Lung (tissue), 11 donors: ENCODE measurements at regions not wholly inside any gene's neighbourhood (a gene's known extent, or its start where the extent isn't known, plus 50 kb on each side); places are given as distances from the start of the nearest gene placed in this dataset.
A peak's percentile ranks its signal among the peaks of the same experiment; 100 is the strongest.

Source experiments
- ATAC-seq: fragments of 200-7000 bp; cut with Tn5 transposase; one replicate; pipeline ENCODE4 v1.9.1; 2020; ENCODE audit warnings: moderate number of reproducible peaks; ENCODE audit not compliant: insufficient read depth, low FRiP score
- DNase-seq, 3 donors: peaks; one replicate each; pipeline ENCODE4 v3.0.0-alpha.2; 2013 to 2017
- H3K27ac ChIP-seq, 2 donors: one replicate each; pipeline ENCODE4 v1.5.1; 2013; ENCODE audit warnings: mild to moderate bottlenecking in 2 of 2, moderate library complexity in 2 of 2, control low read depth in 1 of 2, inconsistent platforms in 1 of 2, low read depth in 1 of 2, low read length in 1 of 2
- H3K27me3 ChIP-seq, 3 donors: one replicate each; pipeline ENCODE4 v1.5.1; 2013; ENCODE audit warnings: low read length in 2 of 3; ENCODE audit not compliant: control insufficient read depth in 3 of 3, insufficient read depth in 3 of 3
- H3K36me3 ChIP-seq, 4 donors: one replicate each; pipeline ENCODE4 v1.5.1; 2013; ENCODE audit warnings: low read length in 4 of 4, mild to moderate bottlenecking in 1 of 4, moderate library complexity in 1 of 4; ENCODE audit not compliant: control insufficient read depth in 4 of 4, insufficient read depth in 4 of 4
- H3K4me1 ChIP-seq, 5 donors: one replicate each; pipeline ENCODE4 v1.5.1; 2013; ENCODE audit warnings: low read length in 5 of 5, mild to moderate bottlenecking in 2 of 5, moderate library complexity in 1 of 5; ENCODE audit not compliant: control insufficient read depth in 5 of 5, insufficient read depth in 5 of 5
- H3K4me3 ChIP-seq: one replicate; pipeline ENCODE4 v1.5.1; 2013; ENCODE audit warnings: mild to moderate bottlenecking, control low read depth, moderate library complexity
- H3K9ac ChIP-seq, 2 donors: one replicate each; pipeline ENCODE4 v1.5.1; 2013; ENCODE audit warnings: low read length in 2 of 2, control low read depth in 1 of 2; ENCODE audit not compliant: insufficient read depth in 1 of 2
- H3K9me3 ChIP-seq, 4 donors: one replicate each; pipeline ENCODE4 v1.5.1; 2013; ENCODE audit warnings: low read length in 3 of 4, mild to moderate bottlenecking in 1 of 4, moderate library complexity in 1 of 4; ENCODE audit not compliant: control insufficient read depth in 4 of 4, insufficient read depth in 3 of 4
- WGBS, 2 donors: extraction: QIAGEN DNeasy Blood & Tissue Kit; methylation state at CpG; one replicate each; pipeline ENCODE4 v1.1.7; 2013; 5-methylcytosine and 5-hydroxymethylcytosine counted together
- TF ChIP-seq, protein P1 (sequence below): IDR thresholded peaks from 2 replicates; pipeline ENCODE4 v1.5.1; 2012; ENCODE audit warnings: mild to moderate bottlenecking; ENCODE audit errors: control extremely low read depth, extremely low read depth
- donor health status: control.
- donor health status: control.
- donor health status: Bipolar disorder and iron deficiency.
- donor health status: healthy.
- donor health status: DM: yes; HTN: yes; CAD: no.

DNA sequence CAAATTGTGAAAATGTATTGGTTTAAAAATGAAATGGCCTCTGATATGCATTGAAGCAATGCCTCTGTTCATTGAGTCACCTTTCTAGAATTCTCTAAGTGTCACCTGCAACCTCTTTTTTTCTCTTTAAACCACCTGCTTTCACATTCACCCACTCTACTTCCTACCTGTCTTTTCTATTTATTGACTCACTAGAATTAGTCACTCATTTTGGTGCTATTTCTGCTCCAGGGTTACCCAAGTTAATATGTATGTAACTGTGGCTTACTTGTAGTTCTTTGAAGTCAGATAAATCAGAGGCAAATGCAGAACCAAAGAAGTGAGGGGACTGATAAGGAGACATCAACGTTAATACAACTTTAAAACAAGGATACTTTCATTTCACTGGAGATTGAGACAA is 674.7 kb downstream of the CCSER2 start:
- TF ChIP-seq, protein P1, sequence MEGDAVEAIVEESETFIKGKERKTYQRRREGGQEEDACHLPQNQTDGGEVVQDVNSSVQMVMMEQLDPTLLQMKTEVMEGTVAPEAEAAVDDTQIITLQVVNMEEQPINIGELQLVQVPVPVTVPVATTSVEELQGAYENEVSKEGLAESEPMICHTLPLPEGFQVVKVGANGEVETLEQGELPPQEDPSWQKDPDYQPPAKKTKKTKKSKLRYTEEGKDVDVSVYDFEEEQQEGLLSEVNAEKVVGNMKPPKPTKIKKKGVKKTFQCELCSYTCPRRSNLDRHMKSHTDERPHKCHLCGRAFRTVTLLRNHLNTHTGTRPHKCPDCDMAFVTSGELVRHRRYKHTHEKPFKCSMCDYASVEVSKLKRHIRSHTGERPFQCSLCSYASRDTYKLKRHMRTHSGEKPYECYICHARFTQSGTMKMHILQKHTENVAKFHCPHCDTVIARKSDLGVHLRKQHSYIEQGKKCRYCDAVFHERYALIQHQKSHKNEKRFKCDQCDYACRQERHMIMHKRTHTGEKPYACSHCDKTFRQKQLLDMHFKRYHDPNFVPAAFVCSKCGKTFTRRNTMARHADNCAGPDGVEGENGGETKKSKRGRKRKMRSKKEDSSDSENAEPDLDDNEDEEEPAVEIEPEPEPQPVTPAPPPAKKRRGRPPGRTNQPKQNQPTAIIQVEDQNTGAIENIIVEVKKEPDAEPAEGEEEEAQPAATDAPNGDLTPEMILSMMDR, result no peak
- WGBS, 2 donors, result 47 to 68% methylated on average over 1 of the region's 1 CpG
- H3K9me3 ChIP-seq, result peaks cover 0 to 3% (median 0%) of the 10 kb centered on the region in 4 donors
- ATAC-seq (no peak), DNase-seq (peak in 1 of 3 donors; percentile 2)
- no peaks in the 10 kb centered on the region for H3K27me3 ChIP-seq
- H3K27ac ChIP-seq, result no peak overlapping the region
- H3K4me1 ChIP-seq, result no peaks in the 10 kb centered on the region
- H3K9ac ChIP-seq, result no peak overlapping the region
- H3K4me3 ChIP-seq, result no peak overlapping the region
- H3K36me3 ChIP-seq, result no peaks in the 10 kb centered on the region

DNA sequence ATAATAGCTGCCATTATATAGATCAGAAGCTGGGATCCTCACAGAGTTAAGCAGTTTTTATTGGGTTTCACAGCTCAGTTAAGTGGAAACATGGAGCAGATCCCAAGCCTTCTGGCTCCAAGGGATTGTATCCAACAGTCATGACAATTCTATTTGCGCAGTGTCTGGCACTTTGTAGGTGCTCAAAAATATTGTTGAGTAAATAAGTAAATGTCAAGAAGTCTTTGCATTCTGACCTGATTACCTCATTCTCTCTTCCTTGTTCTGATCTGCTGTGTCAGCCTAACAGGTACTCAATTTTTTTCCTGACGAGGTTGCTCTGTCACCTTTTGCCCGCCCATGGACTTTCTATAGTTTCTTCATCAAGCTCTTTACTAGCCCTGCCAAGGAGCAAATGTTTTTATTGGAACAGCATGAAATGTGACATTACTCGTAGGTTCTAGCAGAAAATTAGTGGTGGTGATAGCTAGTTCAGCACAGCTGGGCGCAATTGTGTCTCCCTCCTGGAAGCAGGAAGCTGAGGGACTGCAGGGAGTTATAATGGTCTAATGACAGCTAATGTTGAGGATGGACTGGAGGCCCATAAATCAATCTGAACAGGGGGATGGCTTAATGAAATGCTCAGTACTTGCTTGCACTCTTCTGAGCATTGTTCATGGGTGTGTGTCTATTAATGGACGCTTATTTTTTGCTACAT is 680.2 kb downstream of the CCSER2 start:
- no peak overlapping the region for H3K4me3 ChIP-seq
- TF ChIP-seq, protein P1, result no peak
- WGBS, 2 donors, result 62 to 75% methylated on average over 6 of the region's 6 CpGs
- peak in 1 of 3 donors; percentile 6 for DNase-seq
- H3K36me3 ChIP-seq, result no peaks in the 10 kb centered on the region
- H3K9me3 ChIP-seq, result no peaks in the 10 kb centered on the region
- H3K4me1 ChIP-seq, result no peaks in the 10 kb centered on the region
- H3K9ac ChIP-seq, result no peak overlapping the region
- no peaks in the 10 kb centered on the region for H3K27me3 ChIP-seq
- peak; percentile 79 for ATAC-seq
- no peak overlapping the region for H3K27ac ChIP-seq

DNA sequence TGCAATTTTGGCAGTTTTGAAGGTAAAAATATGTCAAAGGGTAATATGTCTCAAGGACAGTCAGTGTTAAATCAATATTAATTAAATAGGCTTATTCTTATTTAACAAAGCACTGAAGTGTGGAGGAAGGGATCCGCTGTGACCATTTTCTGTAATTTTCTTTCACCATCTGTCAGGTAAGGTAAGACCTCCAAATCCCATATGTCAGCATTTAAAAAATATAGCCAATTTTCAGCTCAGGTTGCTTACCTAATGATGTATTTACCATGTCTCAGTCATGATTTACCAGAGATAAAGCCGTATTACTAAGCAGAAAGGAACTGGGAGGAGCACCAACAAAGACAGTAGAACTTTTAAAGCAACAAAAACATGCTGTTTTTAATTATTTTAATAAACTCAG is 683.9 kb downstream of the CCSER2 start:
- H3K9ac ChIP-seq, result no peak overlapping the region
- H3K36me3 ChIP-seq, result no peaks in the 10 kb centered on the region
- no peaks in the 10 kb centered on the region for H3K4me1 ChIP-seq
- H3K4me3 ChIP-seq, result no peak overlapping the region
- no peak for ATAC-seq
- 81 to 84% methylated on average over 2 of the region's 2 CpGs for WGBS, 2 donors
- H3K27ac ChIP-seq, result no peak overlapping the region
- no peak for DNase-seq
- no peaks in the 10 kb centered on the region for H3K9me3 ChIP-seq
- H3K27me3 ChIP-seq, result no peaks in the 10 kb centered on the region
- TF ChIP-seq, protein P1, result no peak
